NB4 (cell line): ENCODE measurements at regions not wholly inside any gene's neighbourhood (a gene's known extent, or its start where the extent isn't known, plus 50 kb on each side); places are given as distances from the start of the nearest gene placed in this dataset.

ENCODE experiments used
- CTCF ChIP-seq: IDR thresholded peaks from one replicate; pipeline ENCODE4 v1.5.1; 2012; ENCODE audit warnings: low read depth, low read length
- MAX ChIP-seq: IDR thresholded peaks from 2 replicates; pipeline ENCODE4 v1.6.1; 2011; ENCODE audit warnings: low read depth, low read length
- POLR2A ChIP-seq: IDR thresholded peaks from 2 replicates; pipeline ENCODE4 v1.6.1; 2011; ENCODE audit warnings: mild to moderate bottlenecking; ENCODE audit not compliant: insufficient read length; ENCODE audit errors: extremely low read depth

- no peak for TF ChIP-seq CTCF
- no peak for TF ChIP-seq MAX
- TF ChIP-seq POLR2A = no peak
Measured at GRCh38 chr6:71083308-71083820, 126.5 kb upstream of the B3GAT2 start.
